PC-9 (cell line): ENCODE measurements at regions not wholly inside any gene's neighbourhood (a gene's known extent, or its start where the extent isn't known, plus 50 kb on each side); places are given as distances from the start of the nearest gene placed in this dataset.

Experiments used
- BruUV-seq: library from RNA; stranded (reverse); fragments of 400-500 nt; replicated peaks from 2 replicates; lab custom pipeline; 2021; lab: Mats Ljungman, UMichigan
- CTCF ChIA-PET: fragments of 300-600 bp; sonication (Branson Sonifier 250); formaldehyde crosslinking; loops from one replicate; lab custom pipeline; 2022; ENCODE audit warnings: antibody characterized with exemption; lab: Charles Lee
- POLR2A ChIA-PET: fragments of 300-600 bp; sonication (Branson Sonifier 250); formaldehyde crosslinking; loops from one replicate; lab custom pipeline; 2022; ENCODE audit warnings: antibody characterized with exemption; ENCODE audit not compliant: unreplicated experiment; lab: Charles Lee
- DNase-seq, 2 experiments: peaks; one replicate each; pipeline versions ENCODE4 v3.0.0 to v3.0.0-alpha.2; 2015 to 2022; ENCODE audit warnings: mixed read lengths in 1 of 2
- H2AFZ ChIP-seq: fragments of 200-600 bp; sonication (generic); 2 replicates; pipeline ENCODE4 v1.8.1; 2017; ENCODE audit warnings: antibody characterized with exemption
- H3F3A ChIP-seq: fragments of 200-600 bp; sonication (generic); 2 replicates; pipeline ENCODE4 v1.8.1; 2017; ENCODE audit warnings: antibody characterized with exemption, mild to moderate bottlenecking, low read depth; ENCODE audit not compliant: insufficient read depth
- H3K27ac ChIP-seq: fragments of 200-600 bp; sonication (generic); 2 replicates; pipeline ENCODE4 v1.6.1; 2016; ENCODE audit warnings: mixed run types
- H3K27me3 ChIP-seq: fragments of 200-600 bp; sonication (generic); 2 replicates; pipeline ENCODE4 v1.6.1; 2016; ENCODE audit warnings: low read depth, mixed run types; ENCODE audit not compliant: insufficient read depth
- H3K36me3 ChIP-seq: fragments of 200-600 bp; sonication (generic); 2 replicates; pipeline ENCODE4 v1.6.1; 2016; ENCODE audit warnings: low read depth, mixed run types
- H3K4me1 ChIP-seq: fragments of 200-600 bp; sonication (generic); replicated peaks from 2 replicates; pipeline ENCODE4 v1.6.1; 2016; ENCODE audit warnings: mixed run types; ENCODE audit not compliant: insufficient read depth
- H3K4me2 ChIP-seq: fragments of 200-600 bp; sonication (generic); 2 replicates; pipeline ENCODE4 v1.6.1; 2017; ENCODE audit warnings: mixed run types
- H3K4me3 ChIP-seq: fragments of 200-600 bp; sonication (generic); 2 replicates; pipeline ENCODE4 v1.6.1; 2016; ENCODE audit warnings: mixed run types
- H3K79me2 ChIP-seq: fragments of 200-600 bp; sonication (generic); 2 replicates; pipeline ENCODE4 v1.6.1; 2017; ENCODE audit warnings: low read depth, mixed run types
- H3K9me2 ChIP-seq: fragments of 200-600 bp; sonication (generic); 2 replicates; pipeline ENCODE4 v1.8.1; 2017; ENCODE audit warnings: mild to moderate bottlenecking; ENCODE audit not compliant: insufficient read depth
- H3K9me3 ChIP-seq: fragments of 200-600 bp; sonication (generic); 2 replicates; pipeline ENCODE4 v1.8.1; 2016; ENCODE audit warnings: low read depth; ENCODE audit not compliant: insufficient read depth
- H4K20me1 ChIP-seq: fragments of 200-600 bp; sonication (generic); 2 replicates; pipeline ENCODE4 v1.8.1; 2017; ENCODE audit not compliant: insufficient read depth
- CTCF ChIP-seq: fragments of 200-600 bp; sonication (generic); conservative IDR thresholded peaks from 2 replicates; pipeline ENCODE4 v1.6.1; 2017; ENCODE audit warnings: mixed run types, antibody characterized with exemption, mild to moderate bottlenecking, moderate library complexity
- EZH2 ChIP-seq: fragments of 200-600 bp; sonication (generic); IDR thresholded peaks from 2 replicates; pipeline ENCODE4 v1.8.0; 2017; ENCODE audit warnings: antibody characterized with exemption, low read depth
- intact Hi-C: fragments of 100-400 bp; cut with micrococcal nuclease; formaldehyde crosslinking; loops from one replicate; pipeline ENCODE4 v1.10.0; 2022; ENCODE audit not compliant: unreplicated experiment

- no peaks in the 10 kb centered on the region for H3F3A ChIP-seq
- no peaks in the 10 kb centered on the region for H3K27me3 ChIP-seq
- H3K4me3 ChIP-seq, result no peak overlapping the region
- H3K9me3 ChIP-seq, result no peaks in the 10 kb centered on the region
- H3K4me2 ChIP-seq, result no peak overlapping the region
- H3K27ac ChIP-seq, result no peak overlapping the region
- DNase-seq, result no peak
- ChIA-PET POLR2A (no interaction called here), CTCF (no interaction called here)
- peaks cover 14% of the 10 kb centered on the region for H3K4me1 ChIP-seq
- intact Hi-C loops, result loop anchor here (10.0 kb wide), 1 partner anchor 85 kb away; no protein-coding TSS in a partner anchor
- no TSS peak for BruUV-seq
- no peaks in the 10 kb centered on the region for H3K9me2 ChIP-seq
- no peaks in the 10 kb centered on the region for H3K36me3 ChIP-seq
- TF ChIP-seq EZH2, result no peak
- H2AFZ ChIP-seq, result no peak overlapping the region
- no peaks in the 10 kb centered on the region for H4K20me1 ChIP-seq
- no peaks in the 10 kb centered on the region for H3K79me2 ChIP-seq
Measured at GRCh38 chr18:66729442-66730239, 125.8 kb upstream of the CDH19 start.

GRCh38 chr18:66728951-66729350 is 125.1 kb upstream of the CDH19 start:
- ChIA-PET CTCF (no interaction called here), POLR2A (no interaction called here)
- Histone ChIP-seq H2AFZ (no peak overlapping the region), H3K79me2 (no peaks in the 10 kb centered on the region), H3K4me3 (no peak overlapping the region), H3K27ac (no peak overlapping the region), H3K9me3 (no peaks in the 10 kb centered on the region), H3F3A (no peaks in the 10 kb centered on the region), H4K20me1 (no peaks in the 10 kb centered on the region), H3K9me2 (no peaks in the 10 kb centered on the region), H3K4me1 (peaks cover 20% of the 10 kb centered on the region), H3K27me3 (no peaks in the 10 kb centered on the region), H3K4me2 (no peak overlapping the region), H3K36me3 (no peaks in the 10 kb centered on the region)
- intact Hi-C loops, result loop anchor here (10.0 kb wide), 1 partner anchor 84 kb away; no protein-coding TSS in a partner anchor
- TF ChIP-seq EZH2 (no peak), CTCF (no peak)
- BruUV-seq, result no TSS peak
- no peak for DNase-seq

- Histone ChIP-seq H3K27ac (no peak overlapping the region), H3F3A (no peaks in the 10 kb centered on the region), H4K20me1 (no peaks in the 10 kb centered on the region), H3K4me3 (no peak overlapping the region), H3K9me2 (no peaks in the 10 kb centered on the region), H2AFZ (no peak overlapping the region), H3K36me3 (no peaks in the 10 kb centered on the region), H3K4me2 (no peak overlapping the region), H3K4me1 (peaks cover 21% of the 10 kb centered on the region), H3K27me3 (no peaks in the 10 kb centered on the region), H3K79me2 (no peaks in the 10 kb centered on the region), H3K9me3 (no peaks in the 10 kb centered on the region)
- intact Hi-C loops, result loop anchor here (10.0 kb wide), 1 partner anchor 83 kb away; no protein-coding TSS in a partner anchor
- CTCF ChIA-PET, result no interaction called here
- TF ChIP-seq CTCF (no peak), EZH2 (no peak)
- POLR2A ChIA-PET, result no interaction called here
- BruUV-seq, result no TSS peak
- DNase-seq, result no peak
Measured at GRCh38 chr18:66727991-66728390, 124.1 kb upstream of the CDH19 start.
